HCT116 (cell line): ENCODE measurements at regions not wholly inside any gene's neighbourhood (a gene's known extent, or its start where the extent isn't known, plus 50 kb on each side); places are given as distances from the start of the nearest gene placed in this dataset.

Experiments used
- ATAC-seq: fragments of 200-7000 bp; cut with Tn5 transposase; 2 replicates; pipeline ENCODE4 v1.9.1; 2020; ENCODE audit warnings: mild to moderate bottlenecking, moderate library complexity
- BruUV-seq: library from RNA; stranded (reverse); fragments of 400-500 nt; replicated peaks from 2 replicates; lab custom pipeline; 2021; lab: Mats Ljungman, UMichigan
- CTCF ChIA-PET: fragments of 300-600 bp; sonication (Branson Sonifier 250); formaldehyde crosslinking; loops from one replicate; lab custom pipeline; 2021; ENCODE audit warnings: antibody characterized with exemption; lab: Charles Lee
- POLR2A ChIA-PET: fragments of 300-600, 350-600 bp; sonication (Branson Sonifier 250); formaldehyde crosslinking; loops from one replicate; lab custom pipeline; 2021; ENCODE audit warnings: antibody characterized with exemption; lab: Charles Lee
- RAD21 ChIA-PET, 2 experiments: fragments of 300-600 bp; sonication (Branson Sonifier 250); formaldehyde crosslinking; loops; one replicate each; lab custom pipeline; 2023; ENCODE audit warnings: low total read pairs in 2 of 2; ENCODE audit not compliant: uncharacterized antibody in 2 of 2, unreplicated experiment in 2 of 2, low non-redundant PET in 1 of 2; lab: Charles Lee
- DNase-seq: peaks from one replicate; pipeline ENCODE4 v3.0.0-alpha.2; 2010; ENCODE audit warnings: low read depth, low spot score
- H2AFZ ChIP-seq: fragments of 200-600 bp; shearing (Covaris generic), sonication (generic); 2 replicates; pipeline ENCODE4 v1.6.1; 2017; ENCODE audit warnings: low read depth, mixed run types, mixed read lengths, antibody characterized with exemption, low read length; ENCODE audit not compliant: poor library complexity, severe bottlenecking
- H3K27ac ChIP-seq: 2 replicates; pipeline ENCODE4 v1.5.1; 2012; ENCODE audit warnings: low read depth, low read length
- H3K27me3 ChIP-seq: fragments of 200-600 bp; sonication (generic); 2 replicates; pipeline ENCODE4 v1.6.1; 2016; ENCODE audit warnings: mixed run types, low read length, mixed read lengths; ENCODE audit not compliant: insufficient read depth
- H3K36me3 ChIP-seq, 2 experiments: fragments of 200-500 bp in 1 of 2; fragments of 200-600 bp in 1 of 2; sonication (Bioruptor generic) in 1 of 2; sonication (generic) in 1 of 2; 2 replicates each; pipeline versions ENCODE4 v1.5.1 to v1.6.1; 2014 to 2016; ENCODE audit warnings: low read length in 2 of 2, inconsistent platforms in 1 of 2, mixed read lengths in 1 of 2, mixed run types in 1 of 2; ENCODE audit not compliant: insufficient read depth in 2 of 2, control insufficient read depth in 1 of 2
- H3K4me1 ChIP-seq, 2 experiments: fragments of 200-600 bp in 1 of 2; sonication (generic) in 1 of 2; 2 replicates each; pipeline versions ENCODE4 v1.5.1 to v1.6.1; 2012 to 2017; ENCODE audit warnings: low read length in 2 of 2, inconsistent platforms in 1 of 2, mild to moderate bottlenecking in 1 of 2, mixed read lengths in 1 of 2, mixed run types in 1 of 2, moderate library complexity in 1 of 2; ENCODE audit not compliant: insufficient read depth in 2 of 2, control insufficient read depth in 1 of 2
- H3K4me2 ChIP-seq: fragments of 200-600 bp; sonication (generic); 2 replicates; pipeline ENCODE4 v1.6.1; 2017; ENCODE audit warnings: mixed run types, low read length, mixed read lengths
- H3K4me3 ChIP-seq, 2 experiments: fragments of 200-600 bp in 1 of 2; sonication (generic) in 1 of 2; replicated peaks in 1 of 2; 2 replicates each; pipeline ENCODE4 v1.5.1; 2011 to 2016; ENCODE audit warnings: low read length in 2 of 2, control low read depth in 1 of 2, low read depth in 1 of 2, mild to moderate bottlenecking in 1 of 2, mixed read lengths in 1 of 2, mixed run types in 1 of 2
- H3K79me2 ChIP-seq: fragments of 200-600 bp; sonication (generic); 2 replicates; pipeline ENCODE4 v1.6.1; 2017; ENCODE audit warnings: mild to moderate bottlenecking, mixed run types, low read length, moderate library complexity, mixed read lengths; ENCODE audit not compliant: insufficient read depth
- H3K9ac ChIP-seq: fragments of 200-600 bp; sonication (generic); 2 replicates; pipeline ENCODE4 v1.6.1; 2016; ENCODE audit warnings: low read length, mixed read lengths
- H3K9me2 ChIP-seq: fragments of 200-600 bp; sonication (generic), shearing (Covaris generic); 2 replicates; pipeline ENCODE4 v1.6.1; 2017; ENCODE audit warnings: mixed run types, mild to moderate bottlenecking, moderate library complexity; ENCODE audit not compliant: insufficient read depth
- H3K9me3 ChIP-seq, 2 experiments: fragments of 200-500 bp in 1 of 2; fragments of 200-600 bp in 1 of 2; sonication (Bioruptor generic) in 1 of 2; sonication (generic) in 1 of 2; 2 replicates each; pipeline ENCODE4 v1.6.1; 2014 to 2017; ENCODE audit warnings: low read length in 2 of 2, mixed read lengths in 2 of 2, inconsistent platforms in 1 of 2, low read depth in 1 of 2, mild to moderate bottlenecking in 1 of 2, mixed run types in 1 of 2, moderate library complexity in 1 of 2; ENCODE audit not compliant: control insufficient read depth in 1 of 2, insufficient read depth in 1 of 2
- H4K20me1 ChIP-seq: fragments of 200-600 bp; sonication (generic), shearing (Covaris generic); 2 replicates; pipeline ENCODE4 v1.6.1; 2017; ENCODE audit warnings: mixed run types, mild to moderate bottlenecking, moderate library complexity; ENCODE audit not compliant: insufficient read depth
- CEBPB ChIP-seq: IDR thresholded peaks from 2 replicates; pipeline ENCODE4 v1.6.1; 2012; ENCODE audit warnings: low read depth
- EGR1 ChIP-seq: IDR thresholded peaks from 2 replicates; pipeline ENCODE4 v1.6.1; 2012; ENCODE audit warnings: low read depth
- ELF1 ChIP-seq: IDR thresholded peaks from 2 replicates; pipeline ENCODE4 v1.6.1; 2012; ENCODE audit warnings: low read depth, borderline replicate concordance
- EZH2 ChIP-seq: fragments of 200-600 bp; sonication (generic); IDR thresholded peaks from 2 replicates; pipeline ENCODE4 v1.6.1; 2017; ENCODE audit warnings: antibody characterized with exemption, mixed run types
- FOSL1 ChIP-seq: IDR thresholded peaks from 2 replicates; pipeline ENCODE4 v1.6.1; 2012; ENCODE audit warnings: low read depth
- JUND ChIP-seq: IDR thresholded peaks from 2 replicates; pipeline ENCODE4 v1.6.1; 2012
- POLR2AphosphoS5 ChIP-seq: IDR thresholded peaks from 2 replicates; pipeline ENCODE4 v1.6.1; 2011; ENCODE audit warnings: mild to moderate bottlenecking, low read depth, low read length, moderate library complexity
- SIN3A ChIP-seq: IDR thresholded peaks from 2 replicates; pipeline ENCODE4 v1.6.1; 2012; ENCODE audit warnings: low read depth
- TCF7L2 ChIP-seq: IDR thresholded peaks from 2 replicates; pipeline ENCODE4 v1.7.0; 2011; ENCODE audit warnings: borderline replicate concordance, inconsistent platforms; ENCODE audit not compliant: insufficient read depth, insufficient read length; ENCODE audit errors: extremely low read depth
- YY1 ChIP-seq: IDR thresholded peaks from 2 replicates; pipeline ENCODE4 v1.6.1; 2011; ENCODE audit warnings: low read length, low read depth, moderate library complexity, mild to moderate bottlenecking; ENCODE audit not compliant: insufficient replicate concordance; ENCODE audit errors: extremely low read depth
- ZFX ChIP-seq: fragments of 450-650 bp; IDR thresholded peaks from 2 replicates; pipeline ENCODE4 v1.6.1; 2017
- ZNF274 ChIP-seq: fragments of 200-500 bp; sonication (Bioruptor generic); IDR thresholded peaks from 2 replicates; pipeline ENCODE4 v1.6.1; 2014; ENCODE audit warnings: mild to moderate bottlenecking, low read depth, low read length, inconsistent platforms
- intact Hi-C: fragments of 100-400 bp; cut with micrococcal nuclease; formaldehyde crosslinking; loops from 2 replicates; pipeline ENCODE4 v1.10.0; 2022
- TF ChIP-seq, protein P1 (sequence below), 3 experiments: fragments of 200-600 bp in 1 of 3; sonication (generic) in 1 of 3; IDR thresholded peaks in 2 of 3; conservative IDR thresholded peaks in 1 of 3; 2 replicates each; pipeline ENCODE4 v1.5.1; 2012 to 2017; ENCODE audit warnings: low read depth in 2 of 3, low read length in 2 of 3, antibody characterized with exemption in 1 of 3, borderline replicate concordance in 1 of 3, control low read depth in 1 of 3, mild to moderate bottlenecking in 1 of 3, mixed read lengths in 1 of 3, mixed run types in 1 of 3, moderate library complexity in 1 of 3; ENCODE audit not compliant: insufficient read depth in 1 of 3
- TF ChIP-seq, protein P2 (sequence below): IDR thresholded peaks from 2 replicates; pipeline ENCODE4 v1.6.1; 2012; ENCODE audit warnings: low read depth
- TF ChIP-seq, protein P3 (sequence below): IDR thresholded peaks from 2 replicates; pipeline ENCODE4 v1.6.1; 2012

DNA sequence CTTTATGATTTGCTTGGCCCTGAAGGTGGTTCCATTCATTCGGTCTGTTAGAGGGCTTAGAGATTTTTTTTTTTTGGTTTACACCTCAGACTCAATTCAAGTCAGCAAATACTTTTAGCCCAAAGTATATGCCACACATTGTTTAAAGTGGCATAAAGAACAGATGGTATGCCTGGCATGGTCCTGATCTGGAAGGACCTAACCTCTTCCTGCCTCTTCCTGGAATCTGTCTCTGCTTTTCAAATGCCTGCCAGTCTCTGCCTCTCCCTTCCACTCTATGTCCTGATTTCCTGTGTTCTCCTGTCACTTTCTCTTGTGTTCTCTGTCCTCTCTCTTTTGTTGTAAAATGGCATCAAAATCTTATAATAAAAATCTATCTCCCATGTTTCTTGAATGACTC is 158.0 kb downstream of the ANKRD30B start (continued):
- TF ChIP-seq, protein P1, sequence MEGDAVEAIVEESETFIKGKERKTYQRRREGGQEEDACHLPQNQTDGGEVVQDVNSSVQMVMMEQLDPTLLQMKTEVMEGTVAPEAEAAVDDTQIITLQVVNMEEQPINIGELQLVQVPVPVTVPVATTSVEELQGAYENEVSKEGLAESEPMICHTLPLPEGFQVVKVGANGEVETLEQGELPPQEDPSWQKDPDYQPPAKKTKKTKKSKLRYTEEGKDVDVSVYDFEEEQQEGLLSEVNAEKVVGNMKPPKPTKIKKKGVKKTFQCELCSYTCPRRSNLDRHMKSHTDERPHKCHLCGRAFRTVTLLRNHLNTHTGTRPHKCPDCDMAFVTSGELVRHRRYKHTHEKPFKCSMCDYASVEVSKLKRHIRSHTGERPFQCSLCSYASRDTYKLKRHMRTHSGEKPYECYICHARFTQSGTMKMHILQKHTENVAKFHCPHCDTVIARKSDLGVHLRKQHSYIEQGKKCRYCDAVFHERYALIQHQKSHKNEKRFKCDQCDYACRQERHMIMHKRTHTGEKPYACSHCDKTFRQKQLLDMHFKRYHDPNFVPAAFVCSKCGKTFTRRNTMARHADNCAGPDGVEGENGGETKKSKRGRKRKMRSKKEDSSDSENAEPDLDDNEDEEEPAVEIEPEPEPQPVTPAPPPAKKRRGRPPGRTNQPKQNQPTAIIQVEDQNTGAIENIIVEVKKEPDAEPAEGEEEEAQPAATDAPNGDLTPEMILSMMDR (IDR thresholded peaks at IDR 0.05 in 2 of 3, conservative IDR thresholded peaks at IDR 0.05 in 1 of 3; ENCODE audit: borderline replicate concordance in 1 of 3, insufficient read depth in 1 of 3, low read depth in 2 of 3, low read length in 2 of 3) = no peak
- no peak for TF ChIP-seq EGR1
- no peak for TF ChIP-seq EZH2
- TF ChIP-seq, protein P2, sequence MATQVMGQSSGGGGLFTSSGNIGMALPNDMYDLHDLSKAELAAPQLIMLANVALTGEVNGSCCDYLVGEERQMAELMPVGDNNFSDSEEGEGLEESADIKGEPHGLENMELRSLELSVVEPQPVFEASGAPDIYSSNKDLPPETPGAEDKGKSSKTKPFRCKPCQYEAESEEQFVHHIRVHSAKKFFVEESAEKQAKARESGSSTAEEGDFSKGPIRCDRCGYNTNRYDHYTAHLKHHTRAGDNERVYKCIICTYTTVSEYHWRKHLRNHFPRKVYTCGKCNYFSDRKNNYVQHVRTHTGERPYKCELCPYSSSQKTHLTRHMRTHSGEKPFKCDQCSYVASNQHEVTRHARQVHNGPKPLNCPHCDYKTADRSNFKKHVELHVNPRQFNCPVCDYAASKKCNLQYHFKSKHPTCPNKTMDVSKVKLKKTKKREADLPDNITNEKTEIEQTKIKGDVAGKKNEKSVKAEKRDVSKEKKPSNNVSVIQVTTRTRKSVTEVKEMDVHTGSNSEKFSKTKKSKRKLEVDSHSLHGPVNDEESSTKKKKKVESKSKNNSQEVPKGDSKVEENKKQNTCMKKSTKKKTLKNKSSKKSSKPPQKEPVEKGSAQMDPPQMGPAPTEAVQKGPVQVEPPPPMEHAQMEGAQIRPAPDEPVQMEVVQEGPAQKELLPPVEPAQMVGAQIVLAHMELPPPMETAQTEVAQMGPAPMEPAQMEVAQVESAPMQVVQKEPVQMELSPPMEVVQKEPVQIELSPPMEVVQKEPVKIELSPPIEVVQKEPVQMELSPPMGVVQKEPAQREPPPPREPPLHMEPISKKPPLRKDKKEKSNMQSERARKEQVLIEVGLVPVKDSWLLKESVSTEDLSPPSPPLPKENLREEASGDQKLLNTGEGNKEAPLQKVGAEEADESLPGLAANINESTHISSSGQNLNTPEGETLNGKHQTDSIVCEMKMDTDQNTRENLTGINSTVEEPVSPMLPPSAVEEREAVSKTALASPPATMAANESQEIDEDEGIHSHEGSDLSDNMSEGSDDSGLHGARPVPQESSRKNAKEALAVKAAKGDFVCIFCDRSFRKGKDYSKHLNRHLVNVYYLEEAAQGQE = no peak
- no peak for TF ChIP-seq ZNF274
- no peak for TF ChIP-seq SIN3A
- no peak for TF ChIP-seq POLR2AphosphoS5

DNA sequence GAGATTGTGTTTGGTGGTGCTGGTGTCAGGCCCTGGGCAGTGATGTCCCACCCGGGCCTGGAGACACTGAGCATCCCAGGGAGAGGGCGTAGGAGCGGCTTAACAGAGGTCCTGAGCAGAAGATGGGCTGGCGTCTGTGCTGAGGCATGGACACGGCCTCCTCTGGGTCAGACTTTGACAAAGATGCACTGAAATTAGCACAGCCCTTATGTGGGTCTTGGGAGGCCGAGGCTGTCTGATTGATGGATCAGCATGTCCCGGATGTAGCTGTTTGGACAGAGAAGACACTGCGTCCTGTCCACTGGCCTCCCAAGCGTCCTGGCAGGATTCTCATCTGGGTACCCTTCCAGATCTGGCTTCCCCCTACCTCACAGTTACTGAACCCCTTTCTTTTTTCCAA is 159.4 kb downstream of the ANKRD30B start:
- H4K20me1 ChIP-seq = no peaks in the 10 kb centered on the region
- no peaks in the 10 kb centered on the region for H3K4me1 ChIP-seq
- ChIA-PET CTCF (no interaction called here), RAD21 (no interaction called here), POLR2A (no interaction called here)
- DNase-seq (no peak), ATAC-seq (no peak)
- no peak overlapping the region for H3K4me2 ChIP-seq
- no peaks in the 10 kb centered on the region for H3K79me2 ChIP-seq
- no peaks in the 10 kb centered on the region for H3K27me3 ChIP-seq
- BruUV-seq = no TSS peak
- intact Hi-C loops = no loop called here
- no peak overlapping the region for H3K4me3 ChIP-seq
- no peaks in the 10 kb centered on the region for H3K9me2 ChIP-seq
- no peak overlapping the region for H2AFZ ChIP-seq
- H3K9ac ChIP-seq = no peak overlapping the region
- H3K36me3 ChIP-seq = no peaks in the 10 kb centered on the region
- H3K9me3 ChIP-seq = peaks cover 0 to 14% of the 10 kb centered on the region in 2 experiments; a peak in 2 of 4 replicates
- H3K27ac ChIP-seq = no peak overlapping the region
- TF ChIP-seq, protein P3, sequence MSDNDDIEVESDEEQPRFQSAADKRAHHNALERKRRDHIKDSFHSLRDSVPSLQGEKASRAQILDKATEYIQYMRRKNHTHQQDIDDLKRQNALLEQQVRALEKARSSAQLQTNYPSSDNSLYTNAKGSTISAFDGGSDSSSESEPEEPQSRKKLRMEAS = no peak
- TF ChIP-seq FOSL1 (no peak), YY1 (no peak), CEBPB (no peak), TCF7L2 (no peak), JUND (no peak), ZNF274 (no peak), ZFX (no peak), SIN3A (no peak), ELF1 (no peak), EGR1 (no peak)
- TF ChIP-seq, protein P1 (IDR thresholded peaks at IDR 0.05 in 2 of 3, conservative IDR thresholded peaks at IDR 0.05 in 1 of 3; ENCODE audit: borderline replicate concordance in 1 of 3, insufficient read depth in 1 of 3, low read depth in 2 of 3, low read length in 2 of 3) = no peak
